ENCODE measurements at regions not wholly inside any gene's neighbourhood (a gene's known extent, or its start where the extent isn't known, plus 50 kb on each side); places are given as distances from the start of the nearest gene placed in this dataset.

GRCh38 chr20:60131375-60131774 lies 173.2 kb downstream of the CDH26 start:
- no peak for TF ChIP-seq CTCF (IDR thresholded peaks at IDR 0.05)
- TF ChIP-seq POLR2AphosphoS5 (IDR thresholded peaks at IDR 0.05; ENCODE audit: low read depth, low read length): no peak

All from Panc1 (cell line).